GM13977 (cell line): ENCODE measurements at regions not wholly inside any gene's neighbourhood (a gene's known extent, or its start where the extent isn't known, plus 50 kb on each side); places are given as distances from the start of the nearest gene placed in this dataset.
"Not testable (repeated sequence)": the region's sequence is repeated elsewhere in the genome, so short reads cannot be mapped to it uniquely, and the experiment has no call there.

Source experiments
- DNase-seq: peaks from one replicate; pipeline ENCODE4 v3.0.0; 2012; ENCODE audit warnings: low spot score
- CTCF ChIP-seq: IDR thresholded peaks from 2 replicates; pipeline ENCODE4 v1.5.1; 2012; ENCODE audit warnings: mild to moderate bottlenecking, control low read depth; ENCODE audit not compliant: insufficient read depth; ENCODE audit errors: extremely low read depth, missing control alignments
- in situ Hi-C: fragments of 300-500 bp; cut with MboI; formaldehyde crosslinking; loops from one replicate; pipeline ENCODE4 v1.12.0; 2022; ENCODE audit warnings: low sequenced_read_pairs, low pct_unique_long_range_greater_than_20kb, mixed read lengths, inconsistent platforms; ENCODE audit not compliant: unreplicated experiment

DNA sequence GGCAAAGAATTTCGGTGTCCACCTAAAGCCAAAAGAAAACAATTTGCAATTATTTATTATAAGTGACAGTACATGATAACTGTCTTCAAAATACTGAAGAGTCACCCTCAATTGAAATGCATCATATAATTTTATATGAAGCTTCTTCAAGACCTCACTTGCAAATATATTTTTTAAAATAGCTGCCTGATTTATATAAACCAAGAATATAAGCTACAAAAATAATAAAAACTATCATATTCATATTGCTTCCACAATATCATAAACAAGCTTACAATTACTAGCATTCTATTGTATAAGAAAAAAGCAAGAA is 144.1 kb downstream of the CETN3 start:
- no peak for DNase-seq
- TF ChIP-seq CTCF, result no peak
- in situ Hi-C loops, result loop anchor here (25.0 kb wide), 2 partner anchors 1428 to 1553 kb away; no protein-coding TSS in a partner anchor

DNA sequence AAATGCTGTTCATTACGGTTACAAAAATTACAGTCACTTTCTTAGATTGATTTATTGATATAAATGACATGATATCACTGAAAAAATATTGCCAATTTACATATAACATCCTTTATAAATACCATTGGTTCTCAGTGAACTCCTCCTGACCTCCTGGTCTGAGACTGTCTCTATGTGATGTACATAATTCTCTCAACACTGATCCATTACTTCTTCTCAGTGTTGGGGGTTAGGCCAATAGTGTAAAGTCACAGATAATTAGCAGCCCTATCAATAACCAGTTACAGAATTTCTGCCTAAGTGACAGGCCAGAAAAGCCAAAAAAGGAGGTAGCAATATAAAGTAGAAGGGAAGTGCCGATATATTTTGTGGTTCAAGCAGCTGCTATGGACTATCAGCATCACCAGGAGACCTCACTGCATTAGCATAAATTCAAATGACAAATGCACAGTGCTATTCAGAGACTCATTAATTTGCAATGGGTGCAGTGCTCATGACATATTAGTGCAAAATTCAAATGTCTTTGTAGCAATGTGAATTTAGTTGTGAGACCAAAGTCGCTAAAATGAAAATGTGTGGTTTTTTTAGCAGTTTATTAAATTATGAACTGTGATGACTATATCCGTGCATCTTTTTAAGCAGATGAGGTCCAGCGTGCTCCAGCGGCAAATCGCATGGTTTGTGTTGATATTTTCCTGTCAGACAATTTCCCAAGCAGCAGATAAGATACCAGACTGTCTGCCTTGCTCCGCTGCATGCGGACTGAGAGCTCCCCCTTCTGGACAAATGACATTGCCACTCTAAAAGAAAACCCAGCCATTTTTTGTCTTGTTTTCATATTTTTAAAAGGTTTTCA is 144.6 kb downstream of the CETN3 start:
- peak; percentile 8 for DNase-seq
- TF ChIP-seq CTCF, result peak; percentile 83
- in situ Hi-C loops, result loop anchor here (25.0 kb wide), 2 partner anchors 1428 to 1553 kb away; no protein-coding TSS in a partner anchor

DNA sequence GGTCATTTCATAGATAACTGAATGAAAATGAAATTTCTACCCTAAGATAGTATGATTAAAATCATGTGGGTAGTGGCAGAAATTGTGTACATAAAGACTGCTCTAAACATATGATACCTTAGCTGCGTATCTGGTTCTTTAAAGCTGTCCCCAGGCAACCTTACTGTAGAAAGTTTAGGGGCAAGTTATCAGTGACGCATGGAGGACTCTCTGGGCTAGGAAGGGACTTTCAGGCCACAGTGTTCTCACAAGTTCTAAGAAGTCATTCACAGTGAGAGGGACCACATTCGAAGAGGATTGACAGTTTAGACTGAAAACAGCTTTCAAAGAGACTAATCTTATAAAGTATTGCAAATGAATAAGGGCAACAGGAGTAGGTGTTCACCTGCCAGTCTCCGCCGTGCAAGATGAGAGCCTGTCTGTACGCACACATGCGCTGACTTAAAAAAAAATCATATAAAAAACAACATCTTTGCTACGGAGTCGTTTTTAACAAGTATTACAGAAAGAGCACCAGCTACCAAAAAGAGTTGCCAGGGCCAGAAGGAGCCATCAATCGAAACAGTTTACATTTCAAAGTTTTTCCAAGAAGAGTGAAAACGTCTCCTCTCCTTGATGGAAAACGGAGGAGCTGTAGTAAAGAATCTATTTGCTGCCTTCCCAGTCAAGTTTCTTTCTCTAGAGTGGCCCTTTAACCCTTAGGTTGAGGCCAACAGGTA is 146.3 kb downstream of the CETN3 start:
- no peak for TF ChIP-seq CTCF
- no peak for DNase-seq
- in situ Hi-C loops, result loop anchor here (25.0 kb wide), 2 partner anchors 1426 to 1551 kb away; no protein-coding TSS in a partner anchor

DNA sequence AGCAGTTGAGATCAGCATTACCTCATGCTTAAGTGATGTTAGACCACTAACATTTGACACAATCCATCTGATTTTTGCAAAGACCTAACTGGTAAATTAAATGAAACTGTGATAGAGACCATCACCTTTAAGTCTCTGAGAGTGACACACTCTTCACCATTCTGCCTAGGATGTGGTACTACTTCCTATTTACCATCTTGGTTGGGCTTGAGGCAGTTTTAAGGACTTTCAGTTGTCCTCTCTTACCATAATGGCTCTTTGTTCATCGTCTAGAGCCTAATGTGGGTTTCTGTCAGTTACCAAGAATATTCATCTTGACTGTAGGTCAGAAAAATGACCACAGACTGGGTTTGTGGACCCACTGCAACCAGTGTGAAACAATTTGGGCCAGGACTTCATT is 158.1 kb downstream of the CETN3 start:
- TF ChIP-seq CTCF, result no peak
- in situ Hi-C loops, result loop anchor here (25.0 kb wide), 2 partner anchors 1414 to 1539 kb away; no protein-coding TSS in a partner anchor
- no peak for DNase-seq

GRCh38 chr5:90248640-90249039 is 160.9 kb downstream of the CETN3 start:
- no peak for TF ChIP-seq CTCF
- in situ Hi-C loops, result no loop called here
- DNase-seq, result no peak

GRCh38 chr5:90243848-90244247 is 165.7 kb downstream of the CETN3 start:
- DNase-seq, in situ Hi-C loops: not testable (repeated sequence)

DNA sequence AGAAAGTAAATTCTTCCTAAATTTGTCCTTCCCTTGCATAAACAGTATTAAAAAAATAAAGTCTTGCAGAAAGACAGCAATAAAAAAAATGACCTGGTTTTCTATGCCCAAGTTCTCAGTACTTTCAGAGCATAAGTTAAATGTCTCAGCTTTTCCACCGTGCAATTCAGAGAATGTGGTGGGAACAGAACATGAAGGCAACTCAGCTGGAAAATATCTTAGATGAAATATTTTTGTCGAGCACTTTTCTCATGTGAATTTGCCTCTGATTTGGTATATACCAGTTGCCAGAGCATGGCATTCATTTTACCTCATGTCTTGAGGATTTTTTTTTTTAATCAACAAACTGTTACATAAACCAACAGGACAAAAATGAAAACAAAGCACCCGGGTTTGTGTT is 176.1 kb downstream of the CETN3 start:
- TF ChIP-seq CTCF, result no peak
- in situ Hi-C loops, result no loop called here
- DNase-seq, result no peak
